K562 (cell line): ENCODE measurements at regions not wholly inside any gene's neighbourhood (a gene's known extent, or its start where the extent isn't known, plus 50 kb on each side); places are given as distances from the start of the nearest gene placed in this dataset.

Experiments
- AFF1 ChIP-seq, 2 experiments: fragments of 450-650 bp; IDR thresholded peaks; 2 replicates each; pipeline ENCODE4 v1.6.1; 2018; ENCODE audit warnings: mild to moderate bottlenecking in 2 of 2, low read depth in 1 of 2; ENCODE audit not compliant: partially characterized antibody in 2 of 2
- BRD9 ChIP-seq: fragments of 450-650 bp; IDR thresholded peaks from 2 replicates; pipeline ENCODE4 v1.6.1; 2018; ENCODE audit warnings: low read depth; ENCODE audit not compliant: partially characterized antibody
- CC2D1A ChIP-seq: fragments of 450-650 bp; IDR thresholded peaks from 2 replicates; pipeline ENCODE4 v1.6.1; 2017; ENCODE audit warnings: mild to moderate bottlenecking
- HOXB6 ChIP-seq: fragments of 250-450 bp; sonication (Bioruptor Pico); IDR thresholded peaks from 2 replicates; pipeline ENCODE4 v1.5.1; 2022; ENCODE audit warnings: mild to moderate bottlenecking, borderline replicate concordance
- MCM7 ChIP-seq, 2 experiments: fragments of 450-650 bp; IDR thresholded peaks; 2 replicates each; pipeline ENCODE4 v1.6.1; 2016 to 2018
- MYC ChIP-seq, 2 experiments: fragments of 250-450 bp in 1 of 2; sonication (Bioruptor Pico) in 1 of 2; IDR thresholded peaks; 2 replicates each; pipeline versions ENCODE4 v1.5.1 to v1.6.1; 2012 to 2021; ENCODE audit warnings: low read depth in 2 of 2, borderline replicate concordance in 1 of 2, improper control_type of control experiment in 1 of 2, low read length in 1 of 2, mild to moderate bottlenecking in 1 of 2, moderate library complexity in 1 of 2
- NR2C2 ChIP-seq, 2 experiments: fragments of 200-800 bp in 1 of 2; sonication (Bioruptor generic) in 1 of 2; sonication (generic) in 1 of 2; formaldehyde crosslinking in 1 of 2; IDR thresholded peaks; 2 replicates each; pipeline versions ENCODE4 v1.6.1 to v1.8.0; 2016 to 2022; ENCODE audit warnings: mild to moderate bottlenecking in 1 of 2, missing compliant biosample characterization in 1 of 2, missing genetic modification characterization in 1 of 2, missing genetic modification reagents in 1 of 2
- SRSF9 ChIP-seq: fragments of 200-400 bp; formaldehyde crosslinking; IDR thresholded peaks from 2 replicates; pipeline ENCODE4 v1.6.1; 2017; ENCODE audit warnings: low read depth, low read length, borderline replicate concordance
- THRB ChIP-seq: fragments of 450-650 bp; formaldehyde crosslinking; conservative IDR thresholded peaks from 2 replicates; pipeline ENCODE4 v1.4.0; 2022; ENCODE audit warnings: mild to moderate bottlenecking, missing genetic modification characterization
- TOE1 ChIP-seq, 2 experiments: fragments of 450-650 bp in 1 of 2; sonication (generic) in 1 of 2; formaldehyde crosslinking in 1 of 2; IDR thresholded peaks; 2 replicates each; pipeline versions ENCODE4 v1.7.1 to v1.8.0; 2016 to 2022; ENCODE audit warnings: borderline replicate concordance in 2 of 2, mild to moderate bottlenecking in 2 of 2, antibody characterized with exemption in 1 of 2, inconsistent platforms in 1 of 2, low read depth in 1 of 2, missing genetic modification reagents in 1 of 2, moderate library complexity in 1 of 2
- TF ChIP-seq, protein P1 (sequence below): fragments of 450-650 bp; IDR thresholded peaks from 2 replicates; pipeline ENCODE4 v1.6.1; 2016; ENCODE audit warnings: low read depth
- TF ChIP-seq, protein P2 (sequence below): sonication (generic); formaldehyde crosslinking; IDR thresholded peaks from 2 replicates; pipeline ENCODE4 v1.8.0; 2022; ENCODE audit warnings: mild to moderate bottlenecking, missing genetic modification reagents

- TF ChIP-seq HOXB6 (CRISPR knock-in tag) (no peak), THRB (CRISPR knock-in tag) (no peak), MYC (IDR thresholded peaks at IDR 0.05; ENCODE audit: low read depth, low read length) (no peak), MYC (CRISPR knock-in tag; IDR thresholded peaks at IDR 0.05; ENCODE audit: borderline replicate concordance, low read depth) (no peak), SRSF9 (no peak), AFF1 (IDR thresholded peaks at IDR 0.05; ENCODE audit: low read depth in 1 of 2, partially characterized antibody in 2 of 2) (no peak), NR2C2 (CRISPR knock-in tag; IDR thresholded peaks at IDR 0.05) (no peak), NR2C2 (tag; IDR thresholded peaks at IDR 0.05) (no peak), MCM7 (IDR thresholded peaks at IDR 0.05) (no peak), BRD9 (no peak), TOE1 (IDR thresholded peaks at IDR 0.05; ENCODE audit: borderline replicate concordance) (no peak), TOE1 (CRISPR knock-in tag; IDR thresholded peaks at IDR 0.05; ENCODE audit: borderline replicate concordance, low read depth) (no peak), CC2D1A (no peak)
- TF ChIP-seq, protein P1, sequence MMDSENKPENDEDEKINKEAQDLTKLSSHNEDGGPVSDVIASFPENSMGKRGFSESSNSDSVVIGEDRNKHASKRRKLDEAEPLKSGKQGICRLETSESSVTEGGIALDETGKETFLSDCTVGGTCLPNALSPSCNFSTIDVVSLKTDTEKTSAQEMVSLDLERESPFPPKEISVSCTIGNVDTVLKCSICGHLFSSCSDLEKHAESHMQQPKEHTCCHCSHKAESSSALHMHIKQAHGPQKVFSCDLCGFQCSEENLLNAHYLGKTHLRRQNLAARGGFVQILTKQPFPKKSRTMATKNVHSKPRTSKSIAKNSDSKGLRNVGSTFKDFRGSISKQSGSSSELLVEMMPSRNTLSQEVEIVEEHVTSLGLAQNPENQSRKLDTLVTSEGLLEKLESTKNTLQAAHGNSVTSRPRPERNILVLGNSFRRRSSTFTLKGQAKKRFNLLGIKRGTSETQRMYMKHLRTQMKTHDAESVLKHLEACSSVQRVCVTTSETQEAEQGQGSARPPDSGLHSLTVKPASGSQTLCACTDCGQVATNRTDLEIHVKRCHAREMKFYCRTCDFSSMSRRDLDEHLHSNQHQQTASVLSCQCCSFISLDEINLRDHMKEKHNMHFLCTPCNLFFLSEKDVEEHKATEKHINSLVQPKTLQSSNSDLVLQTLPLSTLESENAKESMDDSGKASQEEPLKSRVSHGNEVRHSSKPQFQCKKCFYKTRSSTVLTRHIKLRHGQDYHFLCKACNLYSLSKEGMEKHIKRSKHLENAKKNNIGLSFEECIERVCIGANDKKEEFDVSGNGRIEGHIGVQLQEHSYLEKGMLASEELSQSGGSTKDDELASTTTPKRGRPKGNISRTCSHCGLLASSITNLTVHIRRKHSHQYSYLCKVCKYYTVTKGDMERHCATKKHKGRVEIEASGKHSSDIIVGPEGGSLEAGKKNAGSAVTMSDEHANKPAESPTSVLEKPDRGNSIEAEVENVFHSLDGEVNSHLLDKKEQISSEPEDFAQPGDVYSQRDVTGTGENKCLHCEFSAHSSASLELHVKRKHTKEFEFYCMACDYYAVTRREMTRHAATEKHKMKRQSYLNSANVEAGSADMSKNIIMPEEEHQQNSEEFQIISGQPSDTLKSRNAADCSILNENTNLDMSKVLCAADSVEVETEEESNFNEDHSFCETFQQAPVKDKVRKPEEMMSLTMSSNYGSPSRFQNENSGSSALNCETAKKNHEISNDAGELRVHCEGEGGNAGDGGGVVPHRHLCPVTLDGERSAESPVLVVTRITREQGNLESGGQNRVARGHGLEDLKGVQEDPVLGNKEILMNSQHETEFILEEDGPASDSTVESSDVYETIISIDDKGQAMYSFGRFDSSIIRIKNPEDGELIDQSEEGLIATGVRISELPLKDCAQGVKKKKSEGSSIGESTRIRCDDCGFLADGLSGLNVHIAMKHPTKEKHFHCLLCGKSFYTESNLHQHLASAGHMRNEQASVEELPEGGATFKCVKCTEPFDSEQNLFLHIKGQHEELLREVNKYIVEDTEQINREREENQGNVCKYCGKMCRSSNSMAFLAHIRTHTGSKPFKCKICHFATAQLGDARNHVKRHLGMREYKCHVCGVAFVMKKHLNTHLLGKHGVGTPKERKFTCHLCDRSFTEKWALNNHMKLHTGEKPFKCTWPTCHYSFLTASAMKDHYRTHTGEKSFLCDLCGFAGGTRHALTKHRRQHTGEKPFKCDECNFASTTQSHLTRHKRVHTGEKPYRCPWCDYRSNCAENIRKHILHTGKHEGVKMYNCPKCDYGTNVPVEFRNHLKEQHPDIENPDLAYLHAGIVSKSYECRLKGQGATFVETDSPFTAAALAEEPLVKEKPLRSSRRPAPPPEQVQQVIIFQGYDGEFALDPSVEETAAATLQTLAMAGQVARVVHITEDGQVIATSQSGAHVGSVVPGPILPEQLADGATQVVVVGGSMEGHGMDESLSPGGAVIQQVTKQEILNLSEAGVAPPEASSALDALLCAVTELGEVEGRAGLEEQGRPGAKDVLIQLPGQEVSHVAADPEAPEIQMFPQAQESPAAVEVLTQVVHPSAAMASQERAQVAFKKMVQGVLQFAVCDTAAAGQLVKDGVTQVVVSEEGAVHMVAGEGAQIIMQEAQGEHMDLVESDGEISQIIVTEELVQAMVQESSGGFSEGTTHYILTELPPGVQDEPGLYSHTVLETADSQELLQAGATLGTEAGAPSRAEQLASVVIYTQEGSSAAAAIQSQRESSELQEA: no peak
- TF ChIP-seq, protein P2, sequence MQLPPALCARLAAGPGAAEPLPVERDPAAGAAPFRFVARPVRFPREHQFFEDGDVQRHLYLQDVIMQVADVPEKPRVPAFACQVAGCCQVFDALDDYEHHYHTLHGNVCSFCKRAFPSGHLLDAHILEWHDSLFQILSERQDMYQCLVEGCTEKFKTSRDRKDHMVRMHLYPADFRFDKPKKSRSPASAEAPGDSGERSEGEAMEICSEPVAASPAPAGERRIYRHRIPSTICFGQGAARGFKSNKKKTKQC (CRISPR knock-in tag): no peak
These were observed 438.8 kb upstream of the TGFBR2 start (continued) for GRCh38 chr3:30167541-30168011.
